ENCODE measurements at regions not wholly inside any gene's neighbourhood (a gene's known extent, or its start where the extent isn't known, plus 50 kb on each side); places are given as distances from the start of the nearest gene placed in this dataset.

DNA sequence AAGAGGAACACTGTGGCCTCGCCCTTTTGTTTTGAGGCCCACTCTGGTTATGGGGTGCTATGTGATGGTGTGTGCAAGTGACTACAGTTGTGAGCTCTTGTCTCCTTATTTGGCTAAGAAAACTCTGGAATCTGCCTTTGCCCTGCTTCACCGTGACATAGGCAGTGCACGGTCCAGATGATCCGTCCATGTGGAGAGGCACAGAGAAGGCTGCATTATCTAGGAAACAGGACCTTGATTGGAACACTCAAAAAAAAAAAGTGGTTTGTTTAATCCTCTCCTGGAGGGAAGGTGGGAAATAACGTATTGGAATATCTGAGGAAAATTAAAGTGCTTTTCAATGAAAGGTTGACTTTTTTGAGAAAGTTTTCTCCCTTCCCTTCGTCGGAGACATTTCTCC is 233.3 kb downstream of the CHD9NB start:
- Histone ChIP-seq H3K9me3 (ENCODE audit: insufficient read depth in 2 of 2, low read depth in 1 of 2, low read length in 1 of 2) (no peaks in the 10 kb centered on the region), H3K79me2 (ENCODE audit: control insufficient read depth in 1 of 2, insufficient read depth in 2 of 2, low read length in 2 of 2) (no peaks in the 10 kb centered on the region), H3K27ac (ENCODE audit: low read depth, low read length) (no peak overlapping the region), H3K27me3 (replicated peaks in 1 of 4; ENCODE audit: control insufficient read depth in 3 of 4, extremely low read depth in 1 of 4, insufficient read depth in 3 of 4, low read length in 3 of 4) (no peaks in the 10 kb centered on the region), H3K9ac (replicated peaks in 1 of 4; ENCODE audit: extremely low read depth in 1 of 4, low read depth in 3 of 4, low read length in 3 of 4) (no peak overlapping the region), H2AK5ac (ENCODE audit: low read depth, low read length) (no peak overlapping the region), H2BK12ac (ENCODE audit: low read depth, low read length) (no peak overlapping the region), H3K4ac (replicated peaks; ENCODE audit: insufficient read length, low read depth, low read length) (no peak overlapping the region), H4K5ac (ENCODE audit: insufficient read length, low read depth, low read length) (no peak overlapping the region), H4K20me1 (replicated peaks in 1 of 2; ENCODE audit: control insufficient read depth in 1 of 2, insufficient read depth in 2 of 2, low read length in 2 of 2) (no peaks in the 10 kb centered on the region), H4K91ac (replicated peaks; ENCODE audit: insufficient read length, low read length) (no peak overlapping the region), H3K36me3 (ENCODE audit: control insufficient read depth in 2 of 4, insufficient read depth in 4 of 4, low read length in 3 of 4) (no peaks in the 10 kb centered on the region), H3K4me3 (ENCODE audit: extremely low read depth in 1 of 4, insufficient read depth in 2 of 4, low read depth in 3 of 4, low read length in 4 of 4) (no peak overlapping the region), H4K8ac (ENCODE audit: extremely low read depth, insufficient read depth, low read length) (no peak overlapping the region), H2BK15ac (ENCODE audit: low read length) (no peak overlapping the region), H3K4me2 (ENCODE audit: insufficient read depth in 1 of 2, low read depth in 2 of 2, low read length in 2 of 2) (no peak overlapping the region), H3K79me1 (ENCODE audit: low read depth, low read length) (no peaks in the 10 kb centered on the region), H2BK120ac (replicated peaks; ENCODE audit: low read depth, low read length) (no peak overlapping the region), H2AFZ (ENCODE audit: low read length) (no peak overlapping the region), H3K14ac (ENCODE audit: insufficient read length) (no peak overlapping the region), H3K56ac (replicated peaks; ENCODE audit: insufficient read length, low read depth, low read length) (no peak overlapping the region), H3K4me1 (replicated peaks in 1 of 4; ENCODE audit: control insufficient read depth in 3 of 4, insufficient read depth in 4 of 4, low read length in 3 of 4) (no peaks in the 10 kb centered on the region), H2BK20ac (ENCODE audit: low read length) (no peak overlapping the region), H3K23ac (ENCODE audit: insufficient read length) (no peak overlapping the region), H3K18ac (ENCODE audit: extremely low read depth, low read length) (no peak overlapping the region), H3K23me2 (ENCODE audit: low read depth, low read length) (no peaks in the 10 kb centered on the region), H2BK5ac (ENCODE audit: low read depth, low read length) (no peak overlapping the region)
- CTCF ChIA-PET (ENCODE audit: partially characterized antibody), result no interaction called here
- POLR2A ChIA-PET (ENCODE audit: partially characterized antibody), result no interaction called here
- no peak for DNase-seq (ENCODE audit: low read depth in 1 of 2, low spot score in 2 of 2)
- 96% methylated on average over 7 of the region's 7 CpGs; no CpG with 5 or more reads in 1 of the 2 experiments for WGBS, 2 experiments (ENCODE audit: extremely low coverage in 1 of 2, insufficient coverage in 1 of 2, insufficient read length in 1 of 2, insufficient replicate concordance in 2 of 2, low coverage in 1 of 2, low lambda C conversion rate in 2 of 2, missing lambda C conversion rate in 1 of 2)
- FAIRE-seq, result no peak
- TF ChIP-seq, protein P1, sequence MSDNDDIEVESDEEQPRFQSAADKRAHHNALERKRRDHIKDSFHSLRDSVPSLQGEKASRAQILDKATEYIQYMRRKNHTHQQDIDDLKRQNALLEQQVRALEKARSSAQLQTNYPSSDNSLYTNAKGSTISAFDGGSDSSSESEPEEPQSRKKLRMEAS (IDR thresholded peaks at IDR 0.05), result no peak
- TF ChIP-seq JUND (IDR thresholded peaks at IDR 0.05; ENCODE audit: low read length), result no peak
